Sigmoid colon (tissue), 4 donors: ENCODE measurements at regions not wholly inside any gene's neighbourhood (a gene's known extent, or its start where the extent isn't known, plus 50 kb on each side); places are given as distances from the start of the nearest gene placed in this dataset.

Source experiments
- EP300 ChIP-seq, 4 donors: sonication (generic); formaldehyde crosslinking; IDR thresholded peaks; one replicate each; pipeline ENCODE4 v1.6.1; 2017; ENCODE audit warnings: antibody characterized with exemption in 4 of 4
- POLR2A ChIP-seq, 2 donors: fragments of 450-650 bp; IDR thresholded peaks; one replicate each; pipeline ENCODE4 v1.6.1; 2016; ENCODE audit warnings: antibody characterized with exemption in 2 of 2, mild to moderate bottlenecking in 2 of 2, moderate library complexity in 2 of 2
- POLR2AphosphoS5 ChIP-seq, 4 donors: sonication (generic); formaldehyde crosslinking; IDR thresholded peaks; one replicate each; pipeline ENCODE4 v1.6.1; 2017; ENCODE audit warnings: antibody characterized with exemption in 4 of 4
- TF ChIP-seq, protein P1 (sequence below), 4 experiments: fragments of 450-650 bp in 3 of 4; fragments of 200-600 bp in 1 of 4; IDR thresholded peaks; one replicate each; pipeline ENCODE4 v1.5.1; 2016 to 2019; ENCODE audit warnings: antibody characterized with exemption in 4 of 4, mild to moderate bottlenecking in 3 of 4, moderate library complexity in 2 of 4

DNA sequence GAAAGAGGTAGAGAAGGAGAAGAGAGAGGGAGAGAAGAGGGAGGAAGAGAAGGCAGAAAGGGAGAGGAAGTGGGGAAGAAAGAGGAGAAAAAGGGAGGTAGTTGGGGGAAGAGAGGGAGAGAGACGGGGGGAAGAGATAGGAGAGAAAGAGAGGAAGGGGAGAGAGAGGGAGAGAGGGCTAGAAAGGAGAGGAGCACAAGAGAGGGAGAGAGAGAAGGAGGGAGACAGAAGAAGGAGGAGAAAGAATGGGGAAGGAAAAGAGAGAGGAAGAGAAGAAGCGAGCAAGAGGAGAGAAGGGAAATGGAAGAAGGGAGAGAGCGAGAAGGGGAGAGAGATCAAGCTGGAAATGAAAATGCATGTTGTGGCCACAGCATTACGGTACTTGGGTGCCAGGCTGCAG, 1368.4 kb upstream of the TMEM132C start:
- TF ChIP-seq, protein P1, sequence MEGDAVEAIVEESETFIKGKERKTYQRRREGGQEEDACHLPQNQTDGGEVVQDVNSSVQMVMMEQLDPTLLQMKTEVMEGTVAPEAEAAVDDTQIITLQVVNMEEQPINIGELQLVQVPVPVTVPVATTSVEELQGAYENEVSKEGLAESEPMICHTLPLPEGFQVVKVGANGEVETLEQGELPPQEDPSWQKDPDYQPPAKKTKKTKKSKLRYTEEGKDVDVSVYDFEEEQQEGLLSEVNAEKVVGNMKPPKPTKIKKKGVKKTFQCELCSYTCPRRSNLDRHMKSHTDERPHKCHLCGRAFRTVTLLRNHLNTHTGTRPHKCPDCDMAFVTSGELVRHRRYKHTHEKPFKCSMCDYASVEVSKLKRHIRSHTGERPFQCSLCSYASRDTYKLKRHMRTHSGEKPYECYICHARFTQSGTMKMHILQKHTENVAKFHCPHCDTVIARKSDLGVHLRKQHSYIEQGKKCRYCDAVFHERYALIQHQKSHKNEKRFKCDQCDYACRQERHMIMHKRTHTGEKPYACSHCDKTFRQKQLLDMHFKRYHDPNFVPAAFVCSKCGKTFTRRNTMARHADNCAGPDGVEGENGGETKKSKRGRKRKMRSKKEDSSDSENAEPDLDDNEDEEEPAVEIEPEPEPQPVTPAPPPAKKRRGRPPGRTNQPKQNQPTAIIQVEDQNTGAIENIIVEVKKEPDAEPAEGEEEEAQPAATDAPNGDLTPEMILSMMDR (IDR thresholded peaks at IDR 0.05) = no peak
- TF ChIP-seq POLR2A (IDR thresholded peaks at IDR 0.05) (no peak), POLR2AphosphoS5 (IDR thresholded peaks at IDR 0.05) (no peak), EP300 (IDR thresholded peaks at IDR 0.05) (no peak)
